Activated CD4-positive, alpha-beta T cell treated with anti-CD3 and anti-CD28 coated beads, Interleukin-2, amount 50 U/mL, for 4 hours (primary cell): ENCODE measurements at regions not wholly inside any gene's neighbourhood (a gene's known extent, or its start where the extent isn't known, plus 50 kb on each side); places are given as distances from the start of the nearest gene placed in this dataset.

Source experiments
- DNase-seq, 2 experiments: peaks; one replicate each; pipeline ENCODE4 v3.0.0-alpha.2; 2020

DNA sequence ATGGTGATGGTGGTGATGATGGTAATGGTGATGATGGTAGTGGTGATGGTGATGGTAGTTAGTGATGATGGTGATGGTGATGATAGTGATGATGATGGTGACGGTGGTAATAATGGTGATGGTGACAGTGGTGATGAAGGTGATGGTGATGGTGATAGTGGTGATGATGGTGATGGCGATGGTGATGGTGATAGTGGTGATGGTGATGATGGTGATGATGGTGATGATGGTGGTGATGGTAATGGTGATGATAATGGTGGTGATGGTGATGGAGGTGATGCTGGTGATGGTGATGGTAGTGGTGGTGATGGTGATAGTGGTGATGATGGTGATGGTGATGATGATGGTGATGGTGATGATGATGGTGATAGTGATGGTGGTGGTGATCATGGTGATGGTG, 148.7 kb upstream of the TNRC6C start:
- no peak for DNase-seq

DNA sequence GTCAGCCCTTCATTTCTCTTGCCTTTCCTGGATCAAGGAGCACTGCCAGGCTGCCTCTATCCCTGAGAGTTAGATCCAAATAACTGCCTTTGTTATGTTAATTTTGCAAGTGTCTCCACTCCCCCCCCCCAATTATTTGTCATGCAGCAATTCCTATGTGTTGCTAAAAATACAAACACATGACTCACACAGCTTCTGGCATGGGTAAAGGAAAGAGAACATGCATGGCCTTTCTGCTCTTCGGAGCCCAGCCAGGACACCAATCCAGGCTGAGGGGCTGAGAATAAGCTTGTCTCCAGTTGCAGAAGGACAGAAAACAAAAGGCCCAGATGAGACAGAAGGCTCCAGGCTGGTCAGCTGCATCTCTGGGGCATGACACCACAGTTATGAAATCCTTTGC, 148.0 kb upstream of the TNRC6C start:
- DNase-seq = no peak

- no peak for DNase-seq
Measured at GRCh38 chr17:77811521-77811920, 147.0 kb upstream of the TNRC6C start.

DNA sequence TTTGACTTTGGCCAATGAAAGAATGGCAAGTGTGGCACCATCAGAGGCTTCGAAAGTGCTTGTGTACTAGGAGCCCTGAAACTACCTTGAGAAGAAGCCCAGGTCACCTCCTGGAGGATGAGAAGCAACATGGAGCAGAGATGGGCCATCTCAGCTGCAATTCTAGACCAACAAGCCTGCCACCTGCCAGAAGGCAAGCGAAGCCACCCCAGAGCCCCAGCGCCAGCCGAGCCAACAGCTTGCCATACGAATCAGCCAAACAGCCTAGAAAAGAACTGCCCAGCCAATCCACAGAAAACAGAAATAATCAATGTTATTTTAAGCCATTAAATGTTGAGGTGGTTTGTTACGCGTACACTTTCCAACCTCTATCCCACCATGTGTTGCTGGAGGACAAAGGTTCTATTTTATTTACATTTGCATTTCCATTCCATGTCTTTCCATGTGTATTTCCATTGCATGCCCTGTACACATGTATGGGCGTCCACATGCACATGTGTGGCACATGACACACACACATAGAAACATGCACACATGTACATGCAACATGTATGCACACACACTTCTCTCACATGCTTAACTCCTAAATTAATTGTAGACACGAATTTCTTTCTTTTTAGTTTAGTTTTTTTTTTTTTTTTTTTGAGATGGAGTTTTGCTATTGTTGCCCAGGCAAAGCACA, 144.3 kb upstream of the TNRC6C start:
- no peak for DNase-seq

DNA sequence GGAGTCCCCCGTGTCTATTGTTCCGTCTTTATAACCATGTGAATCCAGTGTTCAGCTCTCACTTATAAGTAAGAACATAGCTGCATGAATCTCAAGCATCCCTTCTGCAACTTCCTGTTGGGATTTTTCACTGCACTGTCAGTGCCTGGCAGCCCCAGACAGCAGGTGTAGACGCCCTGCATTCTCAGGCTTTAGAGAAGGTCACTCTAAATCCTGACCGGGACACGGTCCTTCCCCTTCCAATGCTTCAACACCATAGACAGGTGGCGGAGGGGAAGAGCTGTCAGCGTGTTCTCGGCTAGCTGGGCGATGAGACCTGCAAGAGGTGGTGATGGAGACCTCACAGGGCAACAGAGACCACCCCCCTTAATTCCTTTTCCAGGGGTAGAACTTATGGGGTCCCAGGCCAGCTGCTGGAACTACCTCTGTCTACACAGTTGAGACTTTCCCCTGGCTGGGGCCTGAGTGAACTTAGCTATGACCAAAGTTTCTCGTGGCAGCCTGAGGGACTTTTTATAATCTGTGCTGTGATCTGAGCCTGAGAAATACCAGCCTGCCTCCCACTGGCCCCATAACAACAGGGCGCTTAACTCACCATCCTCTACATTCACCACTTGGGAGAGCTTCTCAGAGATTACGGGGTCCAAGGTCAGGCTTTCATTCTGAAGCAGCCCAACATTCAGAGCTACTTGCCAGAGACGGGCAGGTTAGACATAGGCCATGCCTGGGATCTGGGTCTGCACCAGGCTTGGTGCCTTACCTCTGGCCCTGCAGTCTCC, 143.2 kb upstream of the TNRC6C start:
- DNase-seq = no peak

DNA sequence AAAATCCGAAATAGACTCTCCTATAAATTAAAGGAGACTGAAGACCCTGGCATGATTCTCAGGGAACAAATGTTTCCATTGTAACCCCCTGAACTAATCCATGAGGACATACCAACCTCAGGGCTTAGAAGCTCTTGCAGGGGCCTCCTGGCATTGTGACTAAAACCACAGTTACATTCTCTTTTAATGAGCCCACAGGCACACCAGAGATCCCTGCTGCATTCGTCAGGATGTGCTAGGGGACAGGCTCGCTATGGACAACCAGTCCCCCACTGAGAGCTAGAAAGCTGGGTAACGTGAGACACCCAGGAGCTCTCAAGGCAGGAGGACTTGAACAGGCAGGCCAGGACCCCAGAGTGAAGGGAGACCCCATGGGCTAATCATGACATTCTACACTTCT, 140.6 kb upstream of the TNRC6C start:
- no peak for DNase-seq

DNA sequence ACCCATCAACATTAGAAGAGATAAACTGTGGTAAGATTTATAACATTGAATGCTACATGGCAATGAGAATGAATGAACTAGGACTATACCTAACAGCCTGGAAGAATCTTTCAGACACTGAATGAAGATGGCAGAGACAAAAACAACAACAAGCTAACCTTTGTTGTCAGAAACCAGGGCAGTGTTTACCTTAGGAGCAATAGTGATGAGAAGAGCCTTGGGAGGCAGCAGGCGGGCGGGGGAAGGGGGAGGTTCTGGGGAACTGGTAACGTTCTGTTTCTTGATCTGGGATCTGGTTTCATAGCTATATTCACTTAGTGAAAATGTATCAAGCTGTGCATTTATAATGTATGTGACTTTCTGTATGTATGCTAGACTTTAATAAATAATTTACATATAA, 139.0 kb upstream of the TNRC6C start:
- no peak for DNase-seq

DNA sequence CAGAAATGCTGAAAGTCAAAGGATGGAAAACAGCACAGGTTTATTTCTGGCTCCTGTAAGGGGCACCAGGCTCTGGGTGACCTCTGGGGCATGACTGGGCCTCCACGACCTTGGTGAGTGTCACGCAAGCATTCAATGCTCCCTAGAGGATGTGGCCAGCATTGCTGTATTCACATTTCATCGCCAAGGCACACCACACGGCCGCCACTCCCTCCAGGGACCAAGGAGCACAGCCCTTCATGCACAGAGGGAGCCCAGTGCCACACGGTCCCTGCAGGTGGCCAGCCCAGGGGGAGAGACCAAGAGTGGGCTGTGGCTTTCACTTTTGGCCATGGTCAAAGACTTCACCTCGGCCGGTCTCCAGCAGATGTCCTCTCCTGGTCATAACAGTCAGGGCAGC, 137.4 kb upstream of the TNRC6C start:
- DNase-seq = no peak

- no peak for DNase-seq
Measured at GRCh38 chr17:77822302-77823030, 136.0 kb upstream of the TNRC6C start.

GRCh38 chr17:77824102-77824779, 134.3 kb upstream of the TNRC6C start:
- DNase-seq = no peak

- DNase-seq = no peak
Measured at GRCh38 chr17:77824780-77825280, 133.7 kb upstream of the TNRC6C start.

GRCh38 chr17:77825621-77826020, 132.9 kb upstream of the TNRC6C start:
- DNase-seq = no peak

GRCh38 chr17:77826132-77826873, 132.2 kb upstream of the TNRC6C start:
- no peak for DNase-seq

DNA sequence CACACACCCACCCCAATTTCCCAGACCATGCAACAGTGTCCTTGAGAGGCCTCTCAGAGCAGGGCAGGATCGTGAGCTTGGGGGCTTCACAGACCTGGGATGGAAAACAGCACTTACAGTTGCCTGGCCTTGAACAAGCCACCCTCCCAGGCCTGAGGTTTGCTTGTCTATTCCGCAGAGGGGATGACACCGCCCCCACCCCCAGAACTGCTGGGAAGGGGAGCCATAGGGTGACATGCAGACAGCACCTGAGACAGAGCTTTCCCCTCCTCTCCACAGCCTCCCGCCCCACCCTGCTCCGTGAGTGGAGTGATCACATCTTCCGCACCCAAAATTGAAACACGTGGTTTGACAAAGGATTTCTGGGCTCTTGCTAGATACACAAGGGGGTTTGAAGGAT, 131.5 kb upstream of the TNRC6C start:
- DNase-seq = no peak

GRCh38 chr17:77827511-77827910, 131.0 kb upstream of the TNRC6C start:
- no peak for DNase-seq

DNA sequence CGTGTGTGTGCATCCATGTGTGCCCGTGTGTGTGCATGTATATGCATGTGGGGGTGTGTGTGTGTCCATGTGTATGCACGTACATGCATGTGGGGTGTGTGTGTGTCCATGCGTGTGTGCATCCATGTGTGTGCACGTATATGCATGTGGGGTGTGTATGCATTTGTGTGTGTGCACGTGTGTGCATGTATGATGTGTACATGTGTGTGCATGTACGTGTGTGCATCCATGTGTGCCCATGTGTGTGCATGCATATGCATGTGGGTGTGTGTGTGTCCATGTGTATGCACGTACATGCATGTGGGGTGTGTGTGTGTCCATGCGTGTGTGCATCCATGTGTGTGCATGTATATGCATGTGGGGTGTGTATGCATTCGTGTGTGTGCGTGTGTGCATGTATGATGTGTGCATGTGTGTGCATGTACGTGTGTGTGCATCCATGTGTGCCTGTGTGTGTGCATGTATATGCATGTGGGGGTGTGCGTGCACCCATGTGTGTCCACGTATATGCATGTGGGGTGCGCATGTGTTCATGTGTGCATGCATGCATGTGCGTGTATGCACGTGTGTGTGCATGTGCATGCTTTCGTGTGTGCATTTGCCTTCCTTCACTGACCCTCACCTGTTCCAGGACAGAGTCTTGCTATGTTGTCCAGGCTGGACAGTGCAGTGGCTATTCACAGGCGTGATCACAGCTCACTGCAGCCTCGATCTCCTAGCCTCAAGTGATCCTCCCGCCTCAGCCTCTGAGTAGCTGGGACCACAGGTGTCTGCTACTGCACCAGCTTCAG, 129.6 kb upstream of the TNRC6C start:
- no peak for DNase-seq

DNA sequence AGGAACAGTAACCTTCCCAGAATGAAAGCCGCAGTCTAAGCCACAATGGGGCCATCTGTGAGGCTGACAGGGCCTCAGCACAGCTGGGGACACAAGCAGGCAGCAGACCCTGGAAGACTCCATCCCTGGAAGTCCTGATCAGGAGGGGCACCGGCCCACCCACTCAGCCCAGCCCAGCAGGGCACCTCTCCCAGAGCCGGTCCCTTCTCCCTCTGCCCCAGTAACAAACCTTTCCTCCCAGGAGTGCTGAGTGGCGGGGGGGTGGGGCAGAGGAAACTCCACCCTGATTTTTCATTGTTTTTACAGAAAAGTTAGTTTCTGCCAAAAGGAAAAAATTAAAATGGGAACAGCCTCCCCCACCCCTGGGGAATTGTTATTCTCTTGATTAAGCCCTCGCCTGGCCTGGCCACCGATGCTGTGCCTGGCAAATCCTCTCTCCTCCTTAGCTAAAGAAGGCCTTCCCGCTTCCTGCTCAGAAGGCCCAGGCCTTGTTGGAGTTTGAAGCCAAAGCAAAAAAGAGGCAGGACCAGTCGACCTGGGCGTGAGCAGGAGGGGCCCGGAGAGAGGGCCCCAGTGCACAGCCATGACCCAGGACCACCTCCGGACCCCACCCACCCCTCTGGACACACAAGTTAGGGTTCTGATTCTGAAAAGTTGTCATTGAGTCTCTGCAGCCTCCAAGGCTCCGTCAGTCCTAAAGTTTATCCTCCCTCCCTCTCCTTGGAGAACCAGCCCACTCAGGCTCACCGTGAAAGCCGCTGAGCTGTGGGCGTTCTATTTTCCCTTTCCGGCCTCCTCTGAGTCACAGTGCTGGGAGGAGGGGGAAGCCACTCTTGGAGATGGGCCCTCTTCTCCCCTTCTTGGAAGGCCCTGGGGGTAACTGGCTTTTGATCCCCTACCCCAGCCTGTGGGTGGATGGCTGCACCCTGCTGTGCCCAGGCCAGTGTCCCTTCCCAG, 128.4 kb upstream of the TNRC6C start:
- DNase-seq = no peak

DNA sequence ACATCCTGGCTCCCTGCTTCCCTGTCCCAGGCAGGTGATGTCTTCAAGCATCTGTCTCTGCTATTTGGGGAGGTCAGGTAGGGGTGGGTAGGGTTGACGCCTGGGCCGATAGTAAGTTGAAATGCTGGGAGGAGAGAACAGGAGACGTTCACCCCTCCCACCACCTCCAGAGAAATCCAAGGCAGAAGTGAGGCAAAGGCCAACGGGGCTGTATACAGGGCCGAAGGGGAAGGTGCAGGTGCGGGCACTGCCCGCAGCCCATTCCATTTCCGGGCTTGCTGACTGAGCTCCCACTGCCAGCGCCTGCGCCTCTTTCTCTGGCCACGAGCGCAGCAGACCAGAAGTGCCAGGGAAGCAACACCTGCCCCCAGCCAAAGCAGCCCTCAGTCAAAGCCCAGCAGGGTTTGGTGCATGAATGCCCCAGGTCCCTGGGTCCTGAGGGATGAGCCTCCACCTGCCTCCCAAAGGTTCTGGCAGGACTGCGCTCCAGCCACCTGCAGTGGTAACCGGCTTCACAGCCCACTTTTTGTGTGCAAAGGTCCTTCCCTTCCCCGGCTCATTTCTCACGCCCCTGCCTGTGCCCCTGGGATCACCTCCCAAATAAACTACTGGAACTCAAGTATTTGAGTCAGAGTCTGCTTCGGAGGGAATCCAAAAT, 127.6 kb upstream of the TNRC6C start:
- DNase-seq = no peak

DNA sequence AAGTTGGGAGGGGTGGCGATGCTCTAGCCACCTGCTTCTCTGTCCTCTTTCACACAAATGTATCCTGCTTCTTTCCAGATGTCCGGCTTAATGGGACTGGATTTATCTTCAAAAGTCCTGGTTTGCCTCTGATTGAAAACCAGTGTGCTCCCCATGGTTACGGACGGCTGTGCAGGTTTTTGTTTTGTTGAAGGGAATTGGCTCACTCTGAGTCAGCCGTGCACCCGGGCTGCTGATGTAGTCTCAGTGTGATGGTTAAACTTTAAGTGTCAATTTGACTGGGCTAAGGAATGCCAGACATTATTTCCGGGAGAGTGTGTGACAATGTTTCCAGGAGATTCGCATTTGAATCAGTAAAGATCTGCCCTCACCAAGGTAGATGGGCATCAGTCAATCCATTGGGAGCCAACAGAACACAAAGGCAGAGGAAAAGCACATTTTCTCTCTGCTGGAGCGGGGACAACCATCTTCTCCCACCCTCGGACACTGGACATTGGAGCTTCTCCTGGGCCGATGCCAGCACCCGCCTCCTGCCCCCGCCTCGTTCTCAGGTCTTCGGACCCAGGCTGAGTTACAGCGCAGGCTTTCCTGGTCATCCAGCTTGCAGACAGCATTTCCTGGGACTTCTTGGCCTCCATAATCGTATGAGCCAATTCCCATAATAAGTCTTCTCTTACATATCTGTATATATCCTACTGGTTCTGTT, 126.9 kb upstream of the TNRC6C start:
- DNase-seq = no peak
